Parathyroid adenoma (tissue), 2 donors: ENCODE measurements at regions not wholly inside any gene's neighbourhood (a gene's known extent, or its start where the extent isn't known, plus 50 kb on each side); places are given as distances from the start of the nearest gene placed in this dataset.

Source experiments
- H2AFZ ChIP-seq: fragments of 300-600 bp; sonication (generic); one replicate; pipeline ENCODE4 v1.7.0; 2017; ENCODE audit warnings: antibody characterized with exemption, mild to moderate bottlenecking
- H3K27ac ChIP-seq: fragments of 300-600 bp; sonication (generic); one replicate; pipeline ENCODE4 v1.7.0; 2017
- H3K27me3 ChIP-seq: fragments of 300-600 bp; sonication (generic); one replicate; pipeline ENCODE4 v1.7.0; 2017; ENCODE audit warnings: low read length; ENCODE audit not compliant: control insufficient read depth, insufficient read depth
- H3K36me3 ChIP-seq: fragments of 300-600 bp; sonication (generic); one replicate; pipeline ENCODE4 v1.7.0; 2017; ENCODE audit warnings: low read length; ENCODE audit not compliant: control insufficient read depth, insufficient read depth
- H3K4me1 ChIP-seq: fragments of 300-600 bp; sonication (generic); one replicate; pipeline ENCODE4 v1.7.0; 2017; ENCODE audit warnings: control low read depth
- H3K4me2 ChIP-seq: fragments of 300-600 bp; sonication (generic); one replicate; pipeline ENCODE4 v1.7.0; 2017; ENCODE audit warnings: low read length
- H3K4me3 ChIP-seq: fragments of 300-600 bp; sonication (generic); one replicate; pipeline ENCODE4 v1.7.0; 2017; ENCODE audit warnings: low read depth, low read length
- H3K79me2 ChIP-seq: fragments of 300-600 bp; sonication (generic); one replicate; pipeline ENCODE4 v1.7.0; 2017; ENCODE audit warnings: control low read depth
- H3K9ac ChIP-seq: fragments of 300-600 bp; sonication (generic); one replicate; pipeline ENCODE4 v1.7.0; 2017; ENCODE audit warnings: mild to moderate bottlenecking
- H3K9me3 ChIP-seq: fragments of 300-600 bp; sonication (generic); one replicate; pipeline ENCODE4 v1.7.0; 2017; ENCODE audit warnings: low read length; ENCODE audit not compliant: control insufficient read depth
- CTCF ChIP-seq: fragments of 300-600 bp; sonication (generic); IDR thresholded peaks from one replicate; pipeline ENCODE4 v1.7.0; 2017; ENCODE audit warnings: antibody characterized with exemption, mild to moderate bottlenecking
- donor health status: primary hyperparathyroidism.

- no peaks in the 10 kb centered on the region for H3K4me1 ChIP-seq
- no peaks in the 10 kb centered on the region for H3K27me3 ChIP-seq
- no peaks in the 10 kb centered on the region for H3K36me3 ChIP-seq
- no peak overlapping the region for H3K4me3 ChIP-seq
- H3K9me3 ChIP-seq = no peaks in the 10 kb centered on the region
- no peaks in the 10 kb centered on the region for H3K79me2 ChIP-seq
- no peak overlapping the region for H3K4me2 ChIP-seq
- H2AFZ ChIP-seq = no peak overlapping the region
- H3K27ac ChIP-seq = no peak overlapping the region
- no peak for TF ChIP-seq CTCF
- H3K9ac ChIP-seq = no peak overlapping the region
Observed at GRCh38 chr2:219946021-219946420, 318.6 kb downstream of the SLC4A3 start.

- Histone ChIP-seq H3K9me3 (no peaks in the 10 kb centered on the region), H3K27me3 (no peaks in the 10 kb centered on the region), H3K36me3 (no peaks in the 10 kb centered on the region), H3K27ac (no peak overlapping the region), H3K4me2 (no peak overlapping the region), H3K9ac (no peak overlapping the region), H3K79me2 (no peaks in the 10 kb centered on the region), H3K4me3 (no peak overlapping the region), H2AFZ (no peak overlapping the region), H3K4me1 (no peaks in the 10 kb centered on the region)
- TF ChIP-seq CTCF = no peak
Observed at GRCh38 chr2:219946529-219946928, 319.1 kb downstream of the SLC4A3 start.

- no peak overlapping the region for H2AFZ ChIP-seq
- no peaks in the 10 kb centered on the region for H3K27me3 ChIP-seq
- no peaks in the 10 kb centered on the region for H3K36me3 ChIP-seq
- H3K4me1 ChIP-seq = no peaks in the 10 kb centered on the region
- H3K4me2 ChIP-seq = no peak overlapping the region
- H3K4me3 ChIP-seq = no peak overlapping the region
- H3K9ac ChIP-seq = no peak overlapping the region
- no peaks in the 10 kb centered on the region for H3K79me2 ChIP-seq
- H3K27ac ChIP-seq = no peak overlapping the region
- no peaks in the 10 kb centered on the region for H3K9me3 ChIP-seq
- TF ChIP-seq CTCF = no peak
Observed at GRCh38 chr2:219947575-219947974, 320.1 kb downstream of the SLC4A3 start.

GRCh38 chr2:219949053-219949452 lies 321.6 kb downstream of the SLC4A3 start:
- Histone ChIP-seq H2AFZ (no peak overlapping the region), H3K4me2 (no peak overlapping the region), H3K27me3 (no peaks in the 10 kb centered on the region), H3K79me2 (no peaks in the 10 kb centered on the region), H3K36me3 (no peaks in the 10 kb centered on the region), H3K27ac (no peak overlapping the region), H3K9me3 (no peaks in the 10 kb centered on the region), H3K9ac (no peak overlapping the region), H3K4me1 (no peaks in the 10 kb centered on the region), H3K4me3 (no peak overlapping the region)
- no peak for TF ChIP-seq CTCF

GRCh38 chr2:219951099-219951498 lies 323.7 kb downstream of the SLC4A3 start:
- Histone ChIP-seq H3K4me1 (no peaks in the 10 kb centered on the region), H3K27me3 (no peaks in the 10 kb centered on the region), H3K9ac (no peak overlapping the region), H3K27ac (no peak overlapping the region), H2AFZ (no peak overlapping the region), H3K4me3 (no peak overlapping the region), H3K9me3 (no peaks in the 10 kb centered on the region), H3K4me2 (no peak overlapping the region), H3K36me3 (no peaks in the 10 kb centered on the region), H3K79me2 (no peaks in the 10 kb centered on the region)
- no peak for TF ChIP-seq CTCF
